NCI-H2227 (cell line): ENCODE measurements at regions not wholly inside any gene's neighbourhood (a gene's known extent, or its start where the extent isn't known, plus 50 kb on each side); places are given as distances from the start of the nearest gene placed in this dataset.
"Not testable (repeated sequence)": the region's sequence is repeated elsewhere in the genome, so short reads cannot be mapped to it uniquely, and the experiment has no call there.

Experiments
- DNase-seq: peaks from one replicate; lab custom pipeline; 2025; ENCODE audit not compliant: unreplicated experiment; lab: John Stamatoyannopoulos, UW

DNA sequence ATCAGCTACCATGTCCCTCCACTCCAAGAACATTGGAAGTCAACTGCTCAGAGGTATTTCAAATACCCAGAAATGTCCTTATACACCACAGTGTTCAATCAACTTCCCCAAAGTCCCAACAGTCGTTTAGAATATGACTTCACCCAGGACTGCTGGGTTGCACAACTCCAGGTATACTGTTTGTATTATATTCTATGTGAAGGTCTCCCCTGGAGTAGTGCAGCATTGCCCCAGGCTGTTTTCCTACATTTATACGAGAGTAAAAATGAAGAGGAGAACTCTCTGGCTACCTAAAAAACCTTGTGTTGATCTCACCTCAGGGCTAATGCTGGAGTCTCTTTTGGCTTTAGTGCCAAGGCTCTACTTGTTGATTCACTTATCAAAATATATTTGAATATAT, 183.6 kb upstream of the MAP3K1 start:
- DNase-seq: no peak

DNA sequence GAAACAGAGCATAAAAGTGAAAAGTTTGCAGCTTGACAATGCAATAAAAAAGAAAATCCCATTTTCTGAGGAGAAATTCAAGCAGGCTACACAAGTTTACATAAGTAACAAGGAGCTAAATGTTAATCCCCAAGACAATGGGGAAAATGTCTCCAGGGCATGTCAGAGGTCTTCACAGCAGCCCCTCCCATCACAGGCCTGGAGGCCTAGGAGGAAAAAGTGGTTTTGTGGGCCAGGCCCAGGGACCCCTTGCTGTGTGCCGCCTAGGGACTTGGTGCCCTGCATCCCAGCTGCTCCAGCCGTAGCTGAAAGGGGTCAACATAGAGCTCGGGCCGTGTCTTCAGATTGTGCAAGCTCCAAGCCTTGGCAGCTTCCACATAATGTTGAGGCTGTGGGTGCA, 186.7 kb upstream of the MAP3K1 start:
- DNase-seq: not testable (repeated sequence)

DNA sequence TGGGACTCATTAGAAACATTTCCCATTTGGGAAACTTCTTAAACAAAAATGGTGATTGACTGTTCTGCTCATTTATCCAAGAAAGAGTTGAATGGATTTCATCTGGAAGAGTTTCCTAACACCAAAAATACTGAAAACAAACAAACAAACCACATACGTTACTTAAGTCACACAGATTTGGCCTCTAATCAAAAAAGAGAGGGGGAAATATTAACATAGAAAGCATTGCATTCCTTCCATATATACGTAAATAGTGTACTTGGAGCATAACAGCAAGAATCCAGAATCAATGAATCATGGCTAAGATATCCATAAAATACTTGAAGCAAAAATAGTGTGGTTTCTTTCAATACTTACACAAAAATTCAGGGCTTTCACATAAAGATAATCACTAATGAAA, 189.8 kb upstream of the MAP3K1 start:
- DNase-seq: no peak

DNA sequence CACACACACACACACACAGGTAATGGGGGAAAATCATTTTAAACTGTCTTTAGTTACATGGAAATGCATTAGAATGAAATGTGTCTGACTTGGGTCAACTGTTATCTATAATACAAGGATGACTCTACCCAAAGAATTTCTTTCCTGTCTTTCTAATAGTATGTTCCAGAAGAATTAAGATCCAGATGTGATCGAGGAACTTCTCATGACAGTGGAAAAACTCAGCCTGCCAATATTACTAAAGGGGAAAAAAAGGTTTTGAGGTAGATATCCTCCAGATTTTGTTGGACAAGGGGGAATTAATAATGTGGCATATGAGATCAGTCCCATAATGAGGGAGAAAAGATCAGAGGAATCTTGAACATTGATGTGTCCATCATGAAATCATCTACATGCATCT, 190.6 kb upstream of the MAP3K1 start:
- DNase-seq: no peak

DNA sequence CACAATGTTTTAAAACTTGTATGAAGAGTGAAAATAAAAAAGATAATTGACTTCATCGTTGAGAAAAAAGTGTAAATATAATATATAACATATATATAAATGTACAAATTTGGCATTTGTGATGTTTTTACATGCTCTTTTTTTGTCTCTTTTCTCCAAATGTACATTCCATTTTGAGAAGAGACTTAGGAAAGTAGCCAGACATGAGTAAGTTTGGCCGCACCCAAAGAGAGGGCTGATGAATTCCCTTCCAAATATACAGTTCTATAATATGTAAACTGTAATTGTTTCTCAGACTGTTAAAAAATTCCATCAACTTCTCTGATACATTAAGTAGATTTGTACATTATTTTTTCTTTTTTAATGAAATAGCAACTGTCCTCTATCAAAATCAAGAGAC, 193.2 kb upstream of the MAP3K1 start:
- DNase-seq: no peak

DNA sequence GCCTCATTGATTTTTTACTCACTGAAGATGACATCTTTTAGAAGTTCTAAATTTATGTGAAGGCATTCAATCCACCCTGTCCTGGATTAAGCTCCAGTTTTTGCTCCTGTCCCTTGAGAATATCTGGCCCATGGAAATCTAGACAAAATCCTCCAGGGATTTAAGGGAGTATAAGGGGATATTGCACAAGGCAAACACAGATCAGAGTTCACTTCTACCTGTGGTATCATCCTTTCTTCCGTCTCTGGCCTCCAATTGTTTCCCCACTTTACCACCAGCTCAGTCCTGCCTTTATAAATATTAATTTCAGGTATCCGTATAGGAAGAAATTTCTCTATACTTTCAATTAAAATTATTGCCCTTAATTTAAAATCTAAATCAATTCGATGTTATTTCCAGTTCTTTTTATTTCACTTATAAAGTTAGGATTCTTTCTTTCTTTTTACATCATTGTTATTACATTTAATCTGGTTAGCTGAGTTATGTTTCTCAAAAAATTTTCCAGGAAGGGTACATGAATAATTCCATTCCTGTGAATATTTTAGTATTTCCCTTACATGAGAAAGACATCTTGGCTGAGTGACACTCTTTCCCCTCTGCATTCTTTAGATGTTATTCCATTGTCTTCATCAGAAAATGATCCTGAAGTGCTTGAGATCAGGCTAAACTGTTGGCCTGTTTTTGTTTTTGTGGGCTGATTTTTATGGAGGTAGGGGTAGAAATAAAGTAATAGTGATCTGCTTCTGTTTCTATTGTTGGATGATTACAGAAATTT, 194.3 kb upstream of the MAP3K1 start:
- DNase-seq: no peak

DNA sequence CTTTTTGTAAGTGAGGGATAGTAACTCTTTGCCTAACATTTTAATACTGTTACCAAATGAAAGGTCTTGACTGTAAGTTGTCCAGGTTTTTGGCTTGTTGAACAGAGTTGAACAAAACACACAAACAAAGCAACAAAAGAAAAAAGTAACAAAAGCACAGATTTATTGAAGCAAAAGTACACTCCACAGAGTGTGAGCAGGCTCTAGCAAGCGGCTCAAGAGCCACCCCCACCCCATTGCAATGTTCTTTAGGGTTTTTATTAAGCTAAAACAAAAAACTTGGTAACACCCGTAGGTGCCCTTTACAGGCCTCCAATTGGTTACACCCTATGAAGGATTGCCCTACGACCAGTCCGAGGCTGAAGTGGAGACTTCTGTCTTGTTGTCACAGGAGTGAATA, 197.4 kb upstream of the MAP3K1 start:
- DNase-seq: no peak

DNA sequence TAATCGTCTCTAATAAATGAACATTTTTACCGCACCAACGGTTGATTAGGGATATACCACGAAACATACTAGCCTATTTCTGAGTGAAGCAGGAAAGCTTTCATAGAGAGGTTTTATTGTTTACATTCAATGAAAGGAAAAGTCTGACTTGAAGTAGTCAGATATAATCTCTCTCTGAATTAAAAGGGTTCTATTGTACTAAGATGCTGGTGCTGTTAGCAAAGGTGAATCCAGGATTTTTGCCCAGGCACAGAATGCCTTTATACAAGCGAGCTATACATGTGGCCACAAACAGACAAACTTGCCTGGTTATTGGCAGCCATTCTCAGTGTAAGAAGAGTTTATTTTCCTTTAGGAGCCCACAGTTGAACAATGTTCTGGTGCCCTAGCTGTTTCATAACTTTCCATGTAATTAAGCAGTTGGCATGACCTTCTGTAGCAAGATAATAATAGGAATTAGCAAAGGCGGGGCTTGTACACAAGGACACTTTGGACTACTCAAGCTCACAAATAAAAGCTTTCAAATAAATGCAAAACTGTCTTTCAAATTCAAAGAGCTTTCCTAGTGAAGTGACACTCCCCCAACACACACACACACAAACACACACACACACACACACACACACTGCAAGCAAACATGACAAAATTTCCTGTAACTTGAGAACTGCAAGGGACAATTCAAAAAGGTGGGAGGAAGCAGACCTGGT, 198.7 kb upstream of the MAP3K1 start:
- DNase-seq: no peak

DNA sequence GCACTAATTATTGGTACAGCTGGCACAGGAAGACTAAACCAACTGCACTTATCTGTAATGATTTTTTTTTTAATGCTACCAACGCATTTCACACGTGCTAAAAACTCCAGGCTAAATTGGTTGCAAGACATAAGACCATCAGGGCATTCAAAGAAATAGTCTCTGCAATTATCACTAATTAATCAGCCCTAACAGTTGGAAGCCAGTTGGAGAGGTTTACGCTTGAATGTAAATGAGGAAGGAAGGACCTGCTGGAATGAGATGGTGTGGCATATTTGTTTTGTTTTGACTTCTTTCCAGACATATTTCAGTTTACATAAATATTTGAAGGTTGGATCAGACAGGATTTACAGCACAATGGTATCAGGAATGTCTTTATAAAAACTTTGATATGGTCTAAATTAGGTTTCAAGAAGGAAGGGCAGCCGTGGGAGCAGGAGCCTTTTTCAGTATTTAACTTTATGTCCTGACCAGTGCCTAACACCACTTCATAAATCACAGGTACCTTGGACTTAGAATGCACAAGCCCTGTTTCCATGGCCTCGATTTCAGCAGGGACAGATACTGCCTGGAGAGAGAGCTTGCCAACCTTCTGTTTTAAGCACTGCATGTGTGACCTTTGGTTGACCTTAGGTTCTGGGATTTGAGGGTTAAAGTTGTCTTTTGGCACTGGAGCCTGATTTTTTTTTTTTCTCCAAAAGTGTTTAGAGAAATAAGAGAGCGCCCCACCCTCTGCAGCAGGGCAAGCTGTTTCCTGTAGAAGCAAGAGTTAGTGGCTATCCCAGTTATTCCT, 199.8 kb upstream of the MAP3K1 start:
- DNase-seq: no peak

DNA sequence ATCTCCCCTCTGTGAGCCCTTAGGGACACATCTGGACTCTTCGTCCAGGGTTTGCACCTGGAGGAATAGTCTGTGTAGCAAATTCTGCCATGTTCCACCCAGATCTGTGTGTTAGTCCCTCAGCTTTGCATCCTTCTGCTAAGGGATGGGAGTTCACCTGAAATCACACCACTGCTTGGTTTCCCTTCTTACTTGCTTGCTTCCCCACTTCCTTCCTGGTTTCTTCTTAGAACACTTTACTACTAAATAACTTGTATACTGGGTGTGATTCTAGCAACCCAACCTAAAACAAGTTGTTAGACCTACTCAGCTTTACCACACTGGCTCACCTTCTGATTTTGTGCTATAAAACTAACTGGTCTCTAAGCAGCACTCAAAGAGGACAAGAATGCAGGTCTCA, 202.6 kb upstream of the MAP3K1 start:
- no peak for DNase-seq

DNA sequence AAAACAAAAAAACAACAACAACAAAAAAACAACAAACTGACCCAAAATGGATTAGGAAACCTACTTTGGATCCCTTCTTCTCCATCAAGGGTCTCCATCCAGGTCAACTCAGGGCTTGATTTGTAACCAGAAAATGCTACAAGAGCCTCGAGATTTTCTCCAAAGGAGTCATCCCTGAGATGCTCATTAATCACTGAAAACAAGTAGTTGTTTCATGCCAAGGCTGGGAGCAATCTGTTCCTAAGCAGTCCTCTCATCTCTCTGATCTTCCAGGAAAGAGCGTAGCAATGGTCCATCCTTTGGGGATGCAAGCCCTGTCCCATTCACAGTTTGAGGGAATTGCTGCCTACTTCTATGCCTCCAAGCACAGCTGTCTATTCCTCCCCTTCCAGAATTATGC, 203.0 kb upstream of the MAP3K1 start:
- no peak for DNase-seq

DNA sequence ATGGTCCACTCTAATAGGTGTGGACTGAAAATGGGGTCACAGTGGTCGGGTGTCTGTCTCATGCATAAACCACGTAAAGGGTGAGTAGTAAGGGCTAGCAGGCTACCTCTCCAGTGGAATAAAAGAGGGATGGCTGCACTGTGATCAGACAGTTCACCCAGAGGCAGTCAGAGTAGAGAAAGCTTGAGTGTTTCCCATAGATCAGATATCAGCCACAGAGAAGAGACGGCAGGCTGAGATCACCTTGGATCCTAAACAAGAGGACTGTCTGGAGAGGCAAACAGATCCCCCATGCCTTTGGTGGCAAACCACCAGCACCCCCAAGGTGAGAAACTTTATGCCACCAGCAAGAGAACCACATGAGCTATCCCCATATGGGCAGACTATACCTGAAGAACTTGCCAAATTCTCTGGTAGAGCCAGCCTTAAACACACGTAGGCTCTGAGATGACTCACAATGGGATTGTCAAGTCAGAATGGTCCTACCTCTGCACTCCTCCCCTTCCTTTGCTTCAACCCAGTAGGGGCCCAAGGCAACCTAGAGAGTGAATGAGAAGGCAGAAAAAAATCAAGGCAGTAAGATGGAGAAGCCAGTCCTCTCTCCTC, 205.2 kb upstream of the MAP3K1 start:
- no peak for DNase-seq

DNA sequence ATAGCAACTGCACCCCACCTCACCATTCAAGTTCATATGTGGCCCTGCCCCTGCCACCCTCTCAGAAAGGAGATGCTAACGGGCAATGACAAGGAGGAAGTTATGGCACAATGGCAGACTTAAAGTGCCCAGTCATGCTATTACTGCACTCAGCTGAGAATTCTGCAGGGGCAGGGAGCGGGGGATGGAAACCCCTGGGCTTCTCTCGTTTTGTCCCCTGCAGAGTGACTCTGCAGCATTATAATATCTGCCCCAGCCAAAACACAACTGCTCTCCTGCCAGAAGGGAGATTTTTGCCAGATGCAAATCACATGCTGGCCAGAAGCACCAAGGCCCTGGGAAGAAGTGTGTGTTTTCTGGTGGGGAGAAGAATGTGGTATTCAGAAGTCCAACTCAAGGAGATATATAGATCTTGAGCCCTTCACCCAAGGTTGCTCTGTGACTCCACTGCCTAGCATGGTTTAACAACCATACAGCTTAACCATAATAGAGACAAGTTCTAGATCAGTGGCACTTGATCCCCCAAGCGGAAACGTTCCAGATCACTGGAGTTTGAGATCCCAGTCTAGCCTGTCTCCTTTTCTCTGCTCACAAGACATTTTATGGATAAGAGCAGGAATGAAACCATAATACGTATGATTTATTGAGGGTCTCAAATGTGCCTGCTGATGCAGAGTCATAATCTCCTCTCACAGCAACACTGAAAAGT, 207.0 kb upstream of the MAP3K1 start:
- DNase-seq: no peak

DNA sequence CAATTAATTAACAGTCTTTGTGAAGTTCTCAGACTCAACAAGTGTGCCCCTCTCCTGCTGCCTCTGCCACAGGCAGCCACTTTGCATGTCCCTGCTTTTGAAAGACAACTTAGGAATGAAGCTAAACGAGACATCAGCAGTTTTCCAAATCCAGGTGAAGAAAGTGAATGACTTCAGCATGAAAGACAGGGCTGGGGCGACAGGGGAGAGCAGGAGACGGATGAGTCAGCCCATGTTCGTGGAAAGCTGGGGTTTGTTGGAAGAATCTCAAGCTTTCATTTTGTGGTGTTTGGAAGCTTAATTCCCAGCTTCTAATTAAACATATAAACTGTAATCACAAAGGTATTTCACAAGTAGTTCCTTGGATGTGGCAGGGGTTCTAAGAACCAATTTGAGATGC, 207.8 kb upstream of the MAP3K1 start:
- no peak for DNase-seq

DNA sequence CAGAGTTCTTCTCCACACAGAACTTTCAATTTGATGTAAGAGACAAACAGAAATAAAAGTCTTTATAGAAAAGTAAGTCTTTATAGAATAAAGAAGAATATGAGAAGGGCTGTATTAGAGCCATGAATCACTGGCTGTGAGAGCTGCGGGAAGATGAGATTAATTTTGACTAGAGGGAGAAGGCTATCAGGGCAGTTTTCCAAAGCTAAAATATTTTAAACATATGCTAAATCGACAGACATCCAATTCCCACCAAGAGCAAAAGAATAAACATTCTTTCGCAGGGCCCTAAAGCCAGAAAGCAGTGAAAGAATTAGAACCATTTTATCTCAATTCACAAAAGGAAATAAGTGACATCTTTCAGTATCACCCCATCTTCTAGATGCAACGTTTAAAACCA, 208.3 kb upstream of the MAP3K1 start:
- no peak for DNase-seq

DNA sequence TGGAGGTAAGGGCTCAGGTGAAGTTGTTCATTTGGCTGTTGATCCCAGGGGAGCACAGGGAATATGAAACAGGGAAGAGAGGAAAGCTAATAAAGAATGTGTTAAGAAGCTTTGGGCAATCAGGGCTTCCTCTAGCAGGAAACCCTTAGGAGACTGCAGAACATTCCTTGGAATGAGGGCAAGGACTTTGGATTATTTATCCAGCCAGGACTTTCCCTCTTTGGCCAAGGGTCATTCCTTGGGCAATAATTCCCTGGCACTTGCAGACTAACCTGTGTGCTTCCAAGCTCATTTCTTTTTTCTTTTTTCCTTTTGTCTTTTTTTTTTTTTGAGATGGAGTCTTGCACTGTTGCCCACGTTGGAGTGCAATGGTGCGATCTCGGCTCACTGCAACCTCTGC, 209.2 kb upstream of the MAP3K1 start:
- DNase-seq: no peak

DNA sequence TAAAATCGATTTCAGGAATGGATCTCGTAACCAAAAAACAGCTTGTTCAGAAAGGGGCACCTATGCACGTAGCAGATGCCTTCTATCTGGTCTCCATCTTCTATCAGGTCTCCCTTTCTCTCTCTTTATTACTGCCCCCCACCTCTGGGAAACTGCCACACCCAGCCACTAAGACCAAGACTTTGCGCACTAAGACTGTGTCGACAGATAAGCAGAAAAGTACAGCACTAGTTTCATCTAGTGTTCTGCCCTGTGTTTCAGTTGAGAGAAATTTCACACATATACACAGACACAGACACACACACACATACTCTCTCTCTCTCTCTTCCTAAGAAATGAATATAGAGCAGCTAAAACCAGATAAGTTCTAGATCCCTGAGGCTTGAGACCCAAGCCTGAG, 210.1 kb upstream of the MAP3K1 start:
- DNase-seq: no peak

DNA sequence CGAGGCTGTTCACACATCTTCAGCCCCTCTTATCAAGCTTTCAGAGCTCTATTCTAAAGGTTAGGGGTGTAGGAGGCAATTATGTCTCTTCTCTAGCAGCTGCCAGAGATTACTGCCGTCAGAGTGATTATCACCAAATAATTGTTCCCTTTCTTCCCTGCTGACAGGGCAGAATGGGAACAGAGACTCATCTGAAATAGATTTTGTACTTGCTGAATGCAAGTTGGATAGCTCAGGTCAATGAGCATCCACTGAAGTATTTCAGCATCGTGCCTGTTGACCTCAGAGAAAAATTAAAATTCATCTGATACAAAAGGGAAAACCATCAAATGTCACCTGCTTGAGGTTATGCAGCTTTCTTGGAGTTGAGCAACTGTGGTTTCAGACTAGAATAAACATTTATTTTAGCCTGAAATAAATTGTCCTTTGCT, 213.7 kb upstream of the MAP3K1 start:
- no peak for DNase-seq

DNA sequence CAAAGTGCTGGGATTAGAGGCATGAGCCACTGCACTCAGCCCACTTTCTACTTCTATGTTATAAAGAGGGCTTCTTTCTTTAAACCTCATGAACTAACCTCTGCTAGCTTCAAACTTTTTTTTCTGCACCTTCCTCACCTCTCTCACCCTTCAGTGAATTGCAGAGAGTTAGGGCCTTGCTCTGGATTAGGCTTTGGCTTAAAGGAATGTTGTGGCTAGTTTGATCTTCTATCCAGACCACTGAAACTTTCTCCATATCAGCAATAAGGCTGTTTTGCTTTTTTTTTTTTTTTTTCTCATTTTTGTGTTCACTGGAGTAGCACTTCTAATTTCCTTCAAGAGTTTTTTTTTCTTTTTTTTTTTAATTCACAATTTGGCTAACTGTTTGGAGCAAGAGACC, 216.4 kb upstream of the MAP3K1 start:
- no peak for DNase-seq

DNA sequence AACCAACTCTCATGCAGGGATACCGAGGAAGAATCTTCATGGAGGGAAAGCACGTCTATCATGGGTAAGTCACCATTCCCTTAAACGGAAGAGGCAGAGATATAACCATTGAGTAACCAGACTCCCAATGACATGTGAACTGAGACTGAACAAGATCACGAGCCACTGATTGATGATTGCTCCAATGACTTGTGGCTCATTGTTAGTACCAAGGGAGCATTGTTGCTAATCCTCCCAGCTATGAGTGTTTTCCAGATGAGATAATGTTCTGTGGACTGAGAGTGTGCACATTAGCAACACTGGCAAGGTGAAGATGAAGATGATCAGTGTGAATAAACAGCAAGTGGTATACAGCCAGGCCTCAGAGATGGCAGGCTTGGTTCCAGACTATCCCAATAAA, 219.2 kb upstream of the MAP3K1 start:
- no peak for DNase-seq

DNA sequence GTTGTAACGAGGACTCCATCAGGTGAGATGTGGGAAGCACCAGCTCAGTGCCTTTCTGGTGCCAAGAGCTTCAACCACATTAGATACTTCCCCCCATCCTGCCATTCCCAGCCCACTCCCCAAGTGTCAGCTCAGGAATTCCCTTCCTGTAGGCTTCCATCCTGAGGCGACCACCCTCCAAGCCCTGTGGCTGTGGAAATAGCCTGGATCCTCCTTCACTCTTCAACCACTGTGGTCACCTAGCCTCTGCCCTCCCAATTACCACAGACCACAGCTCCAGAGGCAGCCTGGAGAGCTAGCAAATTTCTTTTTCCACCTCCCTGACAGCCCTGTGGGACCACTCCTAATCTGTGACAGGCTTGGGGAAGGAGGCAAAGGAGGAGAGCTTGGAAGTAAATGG, 219.8 kb upstream of the MAP3K1 start:
- no peak for DNase-seq
